Transverse colon (tissue), 4 donors: ENCODE measurements at regions not wholly inside any gene's neighbourhood (a gene's known extent, or its start where the extent isn't known, plus 50 kb on each side); places are given as distances from the start of the nearest gene placed in this dataset.

Source experiments
- DNase-seq: peaks from one replicate; pipeline ENCODE4 v3.0.0-alpha.2; 2019
- H3K27ac ChIP-seq, 4 donors: fragments of 200-600 bp; sonication (generic); 2 replicates each; pipeline ENCODE4 v1.5.1; 2016 to 2018; ENCODE audit warnings: inconsistent platforms in 4 of 4
- H3K27me3 ChIP-seq: fragments of 200-600 bp; sonication (generic); 2 replicates; pipeline ENCODE4 v1.5.1; 2017; ENCODE audit warnings: inconsistent platforms
- H3K36me3 ChIP-seq, 4 donors: fragments of 200-600 bp; sonication (generic); 2 replicates each; pipeline ENCODE4 v1.5.1; 2017 to 2019; ENCODE audit warnings: inconsistent platforms in 4 of 4
- H3K4me1 ChIP-seq, 4 donors: fragments of 200-600 bp; sonication (generic); 2 replicates each; pipeline ENCODE4 v1.5.1; 2017 to 2020; ENCODE audit warnings: inconsistent platforms in 4 of 4
- H3K4me3 ChIP-seq, 4 donors: fragments of 200-600 bp; sonication (generic); 1 replicate in 1 of 4; 2 replicates in 3 of 4; pipeline versions ENCODE4 v1.5.1 to v1.6.1; 2017 to 2019; ENCODE audit warnings: inconsistent platforms in 4 of 4
- H3K9me3 ChIP-seq, 2 donors: fragments of 200-600 bp; sonication (generic); 2 replicates each; pipeline ENCODE4 v1.5.1; 2017 to 2019; ENCODE audit warnings: inconsistent platforms in 2 of 2
- EP300 ChIP-seq: sonication (generic); formaldehyde crosslinking; IDR thresholded peaks from one replicate; pipeline ENCODE4 v1.6.1; 2017; ENCODE audit warnings: antibody characterized with exemption, low read depth
- POLR2A ChIP-seq: fragments of 450-650 bp; IDR thresholded peaks from one replicate; pipeline ENCODE4 v1.6.1; 2016; ENCODE audit warnings: antibody characterized with exemption, mild to moderate bottlenecking, moderate library complexity
- POLR2AphosphoS5 ChIP-seq, 3 donors: sonication (generic); formaldehyde crosslinking; IDR thresholded peaks; one replicate each; pipeline ENCODE4 v1.6.1; 2016; ENCODE audit warnings: antibody characterized with exemption in 3 of 3
- WGBS, 2 donors: methylation state at CpG; one replicate each; pipeline ENCODE4 v1.1.5; 2018; ENCODE audit warnings: low coverage in 1 of 2; 5-methylcytosine and 5-hydroxymethylcytosine counted together
- in situ Hi-C, 4 donors: fragments of 200-750 bp; cut with MboI; loops; one replicate each; pipeline versions ENCODE4 v1.15.0 to v1.15.1; 2017; ENCODE audit warnings: low sequenced_read_pairs in 3 of 4, low pct_ligation_motif_present in 1 of 4, low pct_unique_long_range_greater_than_20kb in 1 of 4
- intact Hi-C: fragments of 100-400 bp; cut with DNase I; formaldehyde crosslinking; loops from one replicate; pipeline ENCODE4 v1.15.1; 2023; ENCODE audit warnings: low total_unique reads
- TF ChIP-seq, protein P1 (sequence below), 5 experiments: fragments of 200-600 bp in 3 of 5; fragments of 450-650 bp in 2 of 5; sonication (generic) in 3 of 5; IDR thresholded peaks; 1 replicate in 2 of 5; 2 replicates in 3 of 5; pipeline ENCODE4 v1.5.1; 2016 to 2017; ENCODE audit warnings: antibody characterized with exemption in 5 of 5, inconsistent platforms in 3 of 5, mild to moderate bottlenecking in 2 of 5, moderate library complexity in 1 of 5

DNA sequence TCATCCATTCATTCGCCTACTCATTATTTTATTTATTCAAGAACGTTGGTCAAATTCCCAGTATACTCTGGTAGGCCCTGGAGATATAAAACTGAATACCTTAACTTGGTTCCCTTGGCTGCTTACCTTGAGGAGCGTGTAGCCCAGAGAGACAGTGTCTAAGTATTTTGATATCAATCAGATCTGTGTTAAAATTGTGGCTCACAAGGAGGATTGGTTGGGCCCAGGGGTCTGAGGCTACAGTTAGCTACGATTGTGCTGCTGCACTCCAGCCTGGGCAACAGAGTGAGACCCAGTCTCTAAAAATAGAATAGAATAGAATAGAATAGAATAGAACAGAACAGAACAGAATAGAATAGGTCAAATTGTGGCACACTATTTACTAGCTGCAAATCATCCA lies 438.4 kb downstream of the ADAMTS20 start:
- Histone ChIP-seq H3K27me3 (no peaks in the 10 kb centered on the region), H3K4me3 (no peak overlapping the region), H3K4me1 (no peaks in the 10 kb centered on the region), H3K36me3 (no peaks in the 10 kb centered on the region), H3K9me3 (no peaks in the 10 kb centered on the region), H3K27ac (no peak overlapping the region)
- TF ChIP-seq POLR2A = no peak
- TF ChIP-seq EP300 = no peak
- no peak for TF ChIP-seq POLR2AphosphoS5 (IDR thresholded peaks at IDR 0.05)
- TF ChIP-seq, protein P1, sequence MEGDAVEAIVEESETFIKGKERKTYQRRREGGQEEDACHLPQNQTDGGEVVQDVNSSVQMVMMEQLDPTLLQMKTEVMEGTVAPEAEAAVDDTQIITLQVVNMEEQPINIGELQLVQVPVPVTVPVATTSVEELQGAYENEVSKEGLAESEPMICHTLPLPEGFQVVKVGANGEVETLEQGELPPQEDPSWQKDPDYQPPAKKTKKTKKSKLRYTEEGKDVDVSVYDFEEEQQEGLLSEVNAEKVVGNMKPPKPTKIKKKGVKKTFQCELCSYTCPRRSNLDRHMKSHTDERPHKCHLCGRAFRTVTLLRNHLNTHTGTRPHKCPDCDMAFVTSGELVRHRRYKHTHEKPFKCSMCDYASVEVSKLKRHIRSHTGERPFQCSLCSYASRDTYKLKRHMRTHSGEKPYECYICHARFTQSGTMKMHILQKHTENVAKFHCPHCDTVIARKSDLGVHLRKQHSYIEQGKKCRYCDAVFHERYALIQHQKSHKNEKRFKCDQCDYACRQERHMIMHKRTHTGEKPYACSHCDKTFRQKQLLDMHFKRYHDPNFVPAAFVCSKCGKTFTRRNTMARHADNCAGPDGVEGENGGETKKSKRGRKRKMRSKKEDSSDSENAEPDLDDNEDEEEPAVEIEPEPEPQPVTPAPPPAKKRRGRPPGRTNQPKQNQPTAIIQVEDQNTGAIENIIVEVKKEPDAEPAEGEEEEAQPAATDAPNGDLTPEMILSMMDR (IDR thresholded peaks at IDR 0.05) = no peak
- WGBS, 2 donors = 63 to 73% methylated on average over 4 of the region's 4 CpGs
- no peak for DNase-seq
- intact Hi-C loops = no loop called here
- in situ Hi-C loops = no loop called here

DNA sequence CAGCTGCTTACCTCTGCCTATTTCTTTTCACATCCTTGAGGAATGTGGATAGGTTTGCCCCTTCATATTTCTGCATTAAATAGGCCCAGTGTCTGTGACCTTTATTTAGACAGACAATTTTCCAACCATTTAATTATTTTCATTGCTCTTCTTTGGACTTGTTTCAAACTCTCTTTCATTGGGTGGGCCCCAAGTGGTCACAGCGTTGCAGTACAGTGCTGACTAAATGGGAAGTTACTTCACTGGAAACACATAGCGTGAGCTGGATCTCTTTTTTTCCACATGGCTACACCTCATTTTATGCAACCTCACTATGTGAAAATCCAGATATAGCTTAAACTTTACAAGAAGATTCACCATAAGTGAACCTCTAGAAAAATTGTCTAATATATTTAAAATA lies 438.9 kb downstream of the ADAMTS20 start:
- TF ChIP-seq POLR2A (no peak), EP300 (no peak), POLR2AphosphoS5 (IDR thresholded peaks at IDR 0.05) (no peak)
- TF ChIP-seq, protein P1 (IDR thresholded peaks at IDR 0.05) = no peak
- no peak for DNase-seq
- Histone ChIP-seq H3K4me3 (no peak overlapping the region), H3K4me1 (no peaks in the 10 kb centered on the region), H3K27me3 (no peaks in the 10 kb centered on the region), H3K9me3 (no peaks in the 10 kb centered on the region), H3K27ac (no peak overlapping the region), H3K36me3 (no peaks in the 10 kb centered on the region)
- intact Hi-C loops (no loop called here), in situ Hi-C loops (no loop called here)
- WGBS, 2 donors = 66 to 82% methylated on average over 2 of the region's 2 CpGs

DNA sequence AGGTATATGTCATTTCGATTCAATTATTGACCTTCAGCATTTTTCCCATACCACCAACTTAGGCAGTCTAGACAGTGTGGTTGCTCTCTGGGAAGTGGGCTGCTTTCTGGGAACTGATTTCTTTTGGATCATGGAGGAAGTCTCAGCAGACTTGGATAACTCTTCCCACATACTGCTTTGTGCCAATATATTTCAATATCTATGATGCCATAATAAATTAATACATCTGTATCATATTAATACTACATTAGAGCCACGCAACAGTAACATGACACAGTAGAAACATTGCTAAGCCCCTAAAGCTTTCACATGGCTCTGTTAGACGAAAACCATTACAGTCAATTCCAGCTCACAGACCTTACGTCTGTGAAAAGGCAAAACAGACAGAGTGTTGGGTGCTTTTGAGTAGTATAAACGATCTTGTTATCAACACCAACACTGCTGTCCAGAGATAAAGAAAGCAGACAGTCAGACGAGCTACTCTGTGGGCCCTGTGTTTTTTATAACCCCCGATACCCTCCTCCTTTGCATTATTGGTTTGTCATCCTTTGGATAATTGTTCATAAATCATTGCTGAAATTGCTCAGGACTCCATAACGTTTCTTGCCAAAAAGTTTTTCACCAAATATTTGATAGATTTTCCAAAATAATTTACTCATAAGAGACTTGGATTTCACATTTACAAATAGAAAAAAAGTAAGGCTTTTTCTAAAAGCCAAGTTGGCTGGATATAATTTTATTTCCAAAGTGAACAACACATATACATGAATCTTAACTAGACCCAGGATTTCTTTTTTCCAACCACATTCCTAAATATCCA lies 439.7 kb downstream of the ADAMTS20 start:
- WGBS, 2 donors = 46 to 50% methylated on average over 8 of the region's 8 CpGs
- no peak for DNase-seq
- Histone ChIP-seq H3K9me3 (no peaks in the 10 kb centered on the region), H3K27me3 (no peaks in the 10 kb centered on the region), H3K4me3 (no peak overlapping the region), H3K27ac (no peak overlapping the region), H3K36me3 (no peaks in the 10 kb centered on the region), H3K4me1 (no peaks in the 10 kb centered on the region)
- in situ Hi-C loops (no loop called here), intact Hi-C loops (no loop called here)
- TF ChIP-seq, protein P1 (IDR thresholded peaks at IDR 0.05) = no peak
- no peak for TF ChIP-seq POLR2AphosphoS5 (IDR thresholded peaks at IDR 0.05)
- no peak for TF ChIP-seq POLR2A
- no peak for TF ChIP-seq EP300

DNA sequence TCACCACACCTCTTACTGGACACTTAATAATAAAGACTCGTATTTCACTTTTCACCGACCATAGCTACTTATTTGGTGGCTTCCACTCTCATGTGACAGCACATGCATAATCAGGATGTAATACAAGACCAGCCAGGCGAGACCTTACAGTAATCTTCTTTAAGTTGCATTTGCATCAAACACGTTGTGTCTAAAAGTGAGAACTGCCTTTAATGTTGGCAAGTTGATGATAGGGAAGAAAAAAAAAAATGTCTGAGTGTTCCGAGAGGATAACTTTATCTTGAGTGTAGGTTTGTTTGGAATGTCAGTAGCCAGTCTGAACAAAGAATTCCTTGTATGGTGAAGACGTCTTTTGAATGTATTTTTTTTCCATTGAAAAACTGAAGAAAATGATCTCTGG lies 440.4 kb downstream of the ADAMTS20 start:
- Histone ChIP-seq H3K4me1 (no peaks in the 10 kb centered on the region), H3K27ac (no peak overlapping the region), H3K4me3 (no peak overlapping the region), H3K36me3 (no peaks in the 10 kb centered on the region), H3K9me3 (no peaks in the 10 kb centered on the region), H3K27me3 (no peaks in the 10 kb centered on the region)
- in situ Hi-C loops = no loop called here
- TF ChIP-seq EP300 = no peak
- no peak for TF ChIP-seq POLR2AphosphoS5 (IDR thresholded peaks at IDR 0.05)
- TF ChIP-seq POLR2A = no peak
- TF ChIP-seq, protein P1 (IDR thresholded peaks at IDR 0.05) = no peak
- intact Hi-C loops = no loop called here
- 58 to 65% methylated on average over 5 to 6 of the region's 6 CpGs for WGBS, 2 donors
- no peak for DNase-seq
